Glomerular visceral epithelial cell (primary cell): ENCODE measurements at regions not wholly inside any gene's neighbourhood (a gene's known extent, or its start where the extent isn't known, plus 50 kb on each side); places are given as distances from the start of the nearest gene placed in this dataset.

ENCODE experiments used
- DNase-seq: peaks from one replicate; pipeline ENCODE4 v3.0.0-alpha.2; 2016; ENCODE audit errors: extremely low spot score

- DNase-seq, result no peak
Measured at GRCh38 chr3:124663690-124664089, 66.6 kb upstream of the UMPS start.

GRCh38 chr3:124664804-124665203 is 65.4 kb upstream of the UMPS start:
- peak; percentile 23 for DNase-seq

- no peak for DNase-seq
Measured at GRCh38 chr3:124666067-124666466, 64.2 kb upstream of the UMPS start.

GRCh38 chr3:124669470-124669869 is 60.8 kb upstream of the UMPS start:
- DNase-seq, result no peak

- DNase-seq, result no peak
Measured at GRCh38 chr3:124671106-124671505, 59.1 kb upstream of the UMPS start.

DNA sequence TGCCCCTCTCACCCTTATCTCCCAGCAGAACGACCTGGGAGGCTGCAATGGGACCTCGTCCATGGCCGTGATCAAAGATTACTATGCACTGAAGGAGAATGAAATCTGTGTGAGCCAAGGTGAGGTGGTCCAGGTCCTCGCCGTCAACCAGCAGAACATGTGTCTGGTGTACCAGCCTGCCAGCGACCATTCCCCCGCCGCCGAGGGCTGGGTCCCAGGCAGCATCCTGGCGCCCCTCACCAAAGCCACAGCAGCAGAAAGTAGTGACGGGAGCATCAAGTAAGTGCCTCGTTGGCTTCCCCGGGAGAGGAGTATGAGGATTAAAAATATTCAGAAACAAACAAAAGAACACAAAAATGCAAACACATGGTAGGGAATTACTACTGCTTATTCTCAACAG is 55.9 kb upstream of the UMPS start:
- DNase-seq, result no peak

DNA sequence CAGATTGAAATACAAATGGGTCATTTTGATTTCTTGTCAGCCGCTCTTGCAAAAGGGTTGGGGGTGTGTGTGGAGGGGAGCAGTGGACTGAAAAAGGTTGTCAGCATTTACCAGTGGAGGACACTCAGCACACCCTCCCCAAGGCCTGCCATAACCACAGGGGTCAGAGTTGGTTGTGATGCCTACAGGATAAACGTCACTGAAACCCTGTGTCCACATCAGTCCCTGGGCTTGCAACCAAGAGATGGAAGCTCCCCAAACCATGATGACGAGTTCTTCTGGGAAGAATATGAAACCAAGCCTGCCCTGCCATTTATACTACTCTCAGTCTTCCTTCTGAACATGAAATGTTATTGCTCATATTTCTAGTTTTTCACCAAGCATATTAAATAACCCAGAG is 54.0 kb upstream of the UMPS start:
- no peak for DNase-seq

GRCh38 chr3:124679048-124679638 is 51.1 kb upstream of the UMPS start:
- DNase-seq, result no peak
